ENCODE measurements at regions not wholly inside any gene's neighbourhood (a gene's known extent, or its start where the extent isn't known, plus 50 kb on each side); places are given as distances from the start of the nearest gene placed in this dataset.

- TF ChIP-seq EZH2phosphoT487 (IDR thresholded peaks at IDR 0.05; ENCODE audit: borderline replicate concordance, low read length) (no peak), CTCF (IDR thresholded peaks at IDR 0.05; ENCODE audit: low read depth, low read length, poor library complexity, severe bottlenecking) (no peak)
These were observed 108.6 kb upstream of the PDE1C start for GRCh38 chr7:32178677-32179366.

GRCh38 chr7:32177232-32177631, 107.0 kb upstream of the PDE1C start:
- TF ChIP-seq EZH2phosphoT487 (IDR thresholded peaks at IDR 0.05; ENCODE audit: borderline replicate concordance, low read length) (no peak), CTCF (IDR thresholded peaks at IDR 0.05; ENCODE audit: low read depth, low read length, poor library complexity, severe bottlenecking) (no peak)
- Histone ChIP-seq H3K9me2 (replicated peaks; ENCODE audit: control insufficient read depth, low read length) (no peaks in the 10 kb centered on the region), H3K79me2 (ENCODE audit: control insufficient read depth, low read length) (no peaks in the 10 kb centered on the region), H3K4me3 (ENCODE audit: low read length) (no peak overlapping the region), H3K36me3 (ENCODE audit: control insufficient read depth, low read length) (no peaks in the 10 kb centered on the region), H3F3A (ENCODE audit: control insufficient read depth, insufficient read depth) (no peaks in the 10 kb centered on the region), H3K4me2 (ENCODE audit: low read length) (no peak overlapping the region), H4K20me1 (ENCODE audit: control insufficient read depth, insufficient read depth, low read depth, low read length) (no peaks in the 10 kb centered on the region), H3K27ac (ENCODE audit: low read depth, low read length) (no peak overlapping the region), H3K4me1 (ENCODE audit: control insufficient read depth, low read length) (no peaks in the 10 kb centered on the region), H3K9me3 (ENCODE audit: control insufficient read depth, insufficient read depth, low read length) (no peaks in the 10 kb centered on the region), H3K27me3 (ENCODE audit: control insufficient read depth, low read length) (no peaks in the 10 kb centered on the region)

More at GRCh38 chr7:32178677-32179366, 108.6 kb upstream of the PDE1C start:
- Histone ChIP-seq H3K36me3 (ENCODE audit: control insufficient read depth, low read length) (no peaks in the 10 kb centered on the region), H3K4me3 (ENCODE audit: low read length) (no peak overlapping the region), H4K20me1 (ENCODE audit: control insufficient read depth, insufficient read depth, low read depth, low read length) (no peaks in the 10 kb centered on the region), H3K4me2 (ENCODE audit: low read length) (no peak overlapping the region), H3K9me2 (replicated peaks; ENCODE audit: control insufficient read depth, low read length) (no peaks in the 10 kb centered on the region), H3K27me3 (ENCODE audit: control insufficient read depth, low read length) (no peaks in the 10 kb centered on the region), H3K9me3 (ENCODE audit: control insufficient read depth, insufficient read depth, low read length) (no peaks in the 10 kb centered on the region), H3K27ac (ENCODE audit: low read depth, low read length) (no peak overlapping the region), H3K79me2 (ENCODE audit: control insufficient read depth, low read length) (no peaks in the 10 kb centered on the region), H3F3A (ENCODE audit: control insufficient read depth, insufficient read depth) (no peaks in the 10 kb centered on the region), H3K4me1 (ENCODE audit: control insufficient read depth, low read length) (no peaks in the 10 kb centered on the region)

DNA sequence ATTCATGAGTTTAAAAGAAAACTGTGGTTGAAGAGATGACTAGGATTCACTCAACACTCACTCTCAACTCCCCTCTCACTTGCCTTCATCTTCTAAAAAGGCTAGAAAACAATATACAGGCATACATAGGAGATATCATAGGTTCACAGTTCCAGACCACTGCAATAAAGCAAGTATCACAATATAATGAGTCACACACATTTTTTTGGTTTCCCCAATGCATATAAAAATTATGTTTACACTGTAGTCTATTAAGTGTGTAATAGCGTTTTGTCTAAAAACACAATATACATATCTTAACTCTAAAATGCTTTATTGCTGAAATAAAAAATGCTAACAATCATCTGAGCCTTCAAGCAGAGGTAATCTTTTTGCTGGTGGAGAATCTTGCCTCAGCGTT, 104.9 kb upstream of the PDE1C start:
- TF ChIP-seq EZH2phosphoT487 (IDR thresholded peaks at IDR 0.05; ENCODE audit: borderline replicate concordance, low read length) (no peak), CTCF (IDR thresholded peaks at IDR 0.05; ENCODE audit: low read depth, low read length, poor library complexity, severe bottlenecking) (no peak)
- Histone ChIP-seq H4K20me1 (ENCODE audit: control insufficient read depth, insufficient read depth, low read depth, low read length) (no peaks in the 10 kb centered on the region), H3K79me2 (ENCODE audit: control insufficient read depth, low read length) (no peaks in the 10 kb centered on the region), H3K4me1 (ENCODE audit: control insufficient read depth, low read length) (no peaks in the 10 kb centered on the region), H3K4me2 (ENCODE audit: low read length) (no peak overlapping the region), H3K9me3 (ENCODE audit: control insufficient read depth, insufficient read depth, low read length) (no peaks in the 10 kb centered on the region), H3K36me3 (ENCODE audit: control insufficient read depth, low read length) (no peaks in the 10 kb centered on the region), H3K27ac (ENCODE audit: low read depth, low read length) (no peak overlapping the region), H3K9me2 (replicated peaks; ENCODE audit: control insufficient read depth, low read length) (no peaks in the 10 kb centered on the region), H3K27me3 (ENCODE audit: control insufficient read depth, low read length) (no peaks in the 10 kb centered on the region), H3F3A (ENCODE audit: control insufficient read depth, insufficient read depth) (no peaks in the 10 kb centered on the region), H3K4me3 (ENCODE audit: low read length) (no peak overlapping the region)

Data from DOHH2 (cell line).